ENCODE measurements at regions not wholly inside any gene's neighbourhood (a gene's known extent, or its start where the extent isn't known, plus 50 kb on each side); places are given as distances from the start of the nearest gene placed in this dataset.

DNA sequence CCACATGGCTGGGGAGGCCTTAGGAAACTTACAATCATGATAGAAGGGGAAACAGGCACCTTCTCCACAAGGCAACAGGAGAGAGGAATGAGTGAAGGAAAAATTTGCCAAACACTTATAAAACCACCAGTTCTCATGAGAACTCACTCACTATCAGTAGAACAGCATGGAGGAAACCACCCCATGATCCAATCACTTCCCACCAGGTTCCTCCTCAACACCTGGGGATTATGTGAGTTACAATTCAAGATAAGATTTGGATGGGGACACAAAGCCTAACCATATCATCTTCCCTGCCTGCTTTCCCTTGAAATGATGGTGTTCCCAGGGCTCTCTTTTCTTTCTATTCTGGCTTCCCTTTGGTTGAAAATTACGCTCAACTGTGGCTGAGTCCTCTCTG lies 262.7 kb upstream of the HABP2 start:
- intact Hi-C loops (cut with micrococcal nuclease): no loop called here
- H3K9me3 Mint-ChIP-seq: no peaks in the 10 kb centered on the region
- peaks cover 26% of the 10 kb centered on the region for H3K4me1 Mint-ChIP-seq (ENCODE audit: low read depth)
- H3K27me3 Mint-ChIP-seq: peaks cover 66% of the 10 kb centered on the region
- H3K36me3 Mint-ChIP-seq (ENCODE audit: low read depth): no peaks in the 10 kb centered on the region
- H3K4me3 Mint-ChIP-seq: no peak overlapping the region
- H3K27ac Mint-ChIP-seq: no peak overlapping the region

DNA sequence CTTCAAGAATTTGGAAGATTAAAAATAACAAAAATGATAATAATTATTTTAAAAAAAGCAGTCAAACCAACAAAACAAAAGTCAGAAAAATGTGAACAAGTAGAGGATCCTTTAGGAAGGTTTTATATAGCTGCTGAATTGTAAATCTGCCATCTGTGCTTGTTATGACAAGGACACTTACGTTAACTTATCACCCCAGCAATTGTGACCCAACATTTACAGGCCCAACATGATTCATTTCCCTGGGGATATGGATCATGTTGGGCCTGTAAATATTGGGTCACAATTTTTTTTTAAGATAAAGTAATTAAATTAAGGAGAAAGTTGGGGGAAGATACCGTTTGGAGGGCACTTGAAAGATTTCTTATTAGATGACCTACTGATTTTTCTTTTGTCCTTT lies 261.4 kb upstream of the HABP2 start:
- H3K27ac Mint-ChIP-seq: no peak overlapping the region

DNA sequence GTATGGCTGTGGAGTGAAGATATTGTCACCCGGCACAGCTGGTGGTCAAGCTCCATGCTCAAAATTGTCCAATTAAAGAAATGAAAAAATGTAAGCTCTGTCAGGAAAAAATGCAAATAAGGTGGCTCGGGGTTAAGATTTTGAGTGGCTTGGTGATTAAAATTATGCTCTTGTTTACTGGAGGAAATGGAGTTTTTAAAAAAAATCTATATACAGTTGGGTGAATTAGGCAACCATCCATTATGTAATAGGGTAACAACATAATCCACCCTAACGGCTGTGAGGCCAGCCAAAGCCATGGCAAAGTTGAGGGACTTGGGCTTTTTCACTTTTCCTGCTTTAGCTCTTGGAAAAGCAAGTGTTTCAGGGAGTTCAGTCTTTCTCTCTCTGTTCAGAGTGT lies 260.8 kb upstream of the HABP2 start:
- Mint-ChIP-seq H3K4me1 (ENCODE audit: low read depth) (peaks cover 26% of the 10 kb centered on the region), H3K36me3 (ENCODE audit: low read depth) (no peaks in the 10 kb centered on the region), H3K4me3 (no peak overlapping the region), H3K27ac (no peak overlapping the region), H3K9me3 (no peaks in the 10 kb centered on the region), H3K27me3 (peaks cover 70% of the 10 kb centered on the region)
- intact Hi-C loops (cut with micrococcal nuclease): no loop called here

More for the DNA sequence above, 261.4 kb upstream of the HABP2 start:
- Mint-ChIP-seq H3K4me1 (ENCODE audit: low read depth) (peaks cover 26% of the 10 kb centered on the region), H3K9me3 (no peaks in the 10 kb centered on the region), H3K27me3 (peaks cover 67% of the 10 kb centered on the region), H3K4me3 (no peak overlapping the region), H3K36me3 (ENCODE audit: low read depth) (no peaks in the 10 kb centered on the region)
- intact Hi-C loops (cut with micrococcal nuclease): no loop called here

DNA sequence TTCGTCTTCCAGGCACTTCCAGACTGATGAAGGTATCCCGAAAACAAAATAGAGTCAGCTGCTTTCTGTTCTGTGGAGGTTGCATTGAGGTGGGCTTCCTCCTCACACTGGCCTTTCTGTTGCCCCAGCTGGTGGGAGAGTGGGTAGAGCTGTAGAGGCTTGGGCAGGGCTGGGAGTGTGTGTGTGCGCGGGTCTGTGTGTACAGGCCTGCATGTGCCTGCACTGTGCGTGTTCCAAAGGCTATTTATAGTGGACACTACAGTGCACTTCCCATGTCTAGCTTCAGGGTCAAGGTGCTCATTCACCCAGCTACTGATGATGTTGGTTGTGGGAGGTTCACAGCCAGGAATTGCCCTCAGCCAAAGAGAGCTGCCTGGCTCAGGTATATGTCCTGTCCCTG lies 260.1 kb upstream of the HABP2 start:
- Mint-ChIP-seq H3K4me1 (ENCODE audit: low read depth) (peaks cover 26% of the 10 kb centered on the region), H3K27me3 (peaks cover 72% of the 10 kb centered on the region), H3K36me3 (ENCODE audit: low read depth) (no peaks in the 10 kb centered on the region), H3K4me3 (no peak overlapping the region), H3K9me3 (no peaks in the 10 kb centered on the region), H3K27ac (no peak overlapping the region)
- intact Hi-C loops (cut with micrococcal nuclease): no loop called here

DNA sequence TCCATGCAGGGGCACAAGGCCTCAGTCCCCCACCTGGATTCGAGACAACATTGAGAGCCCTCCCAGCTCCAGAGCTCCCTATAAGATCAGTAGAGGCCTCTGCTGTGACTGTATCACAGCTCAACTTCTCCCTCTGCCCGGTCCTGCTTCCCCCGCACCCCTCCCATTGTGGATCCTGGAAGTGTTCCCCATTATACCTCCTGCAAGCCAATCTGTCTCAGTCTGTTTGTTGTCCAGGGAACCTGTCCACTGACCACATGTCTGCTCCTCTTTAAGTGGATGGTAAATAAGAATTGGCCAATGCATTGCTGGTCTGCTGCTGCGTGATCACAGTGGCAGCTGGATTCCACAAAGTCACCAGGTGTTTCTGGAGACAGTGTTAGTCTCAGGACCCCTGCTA lies 259.7 kb upstream of the HABP2 start:
- peaks cover 73% of the 10 kb centered on the region for H3K27me3 Mint-ChIP-seq
- intact Hi-C loops (cut with micrococcal nuclease): no loop called here
- H3K27ac Mint-ChIP-seq: no peak overlapping the region
- H3K9me3 Mint-ChIP-seq: no peaks in the 10 kb centered on the region
- peaks cover 26% of the 10 kb centered on the region for H3K4me1 Mint-ChIP-seq (ENCODE audit: low read depth)
- H3K4me3 Mint-ChIP-seq: no peak overlapping the region
- H3K36me3 Mint-ChIP-seq (ENCODE audit: low read depth): no peaks in the 10 kb centered on the region

DNA sequence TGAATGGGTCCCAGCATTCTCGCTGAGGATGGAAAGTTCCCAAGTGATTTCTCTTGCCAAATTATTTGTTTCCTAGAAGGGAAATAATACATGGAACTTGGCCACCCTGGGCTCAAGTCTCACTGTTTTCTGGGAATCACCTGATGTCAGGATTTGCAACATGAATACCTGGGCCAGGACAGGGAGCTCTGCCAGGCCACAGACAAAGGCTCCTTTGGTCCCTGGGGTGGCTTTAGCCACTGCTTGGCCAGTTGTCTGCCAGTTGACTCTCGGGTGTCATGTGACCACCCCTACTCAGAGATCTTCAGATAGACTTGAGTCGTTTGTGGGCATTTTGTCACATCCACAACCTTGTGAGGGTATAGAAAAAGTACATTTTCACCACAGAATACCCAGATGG lies 258.0 kb upstream of the HABP2 start:
- Mint-ChIP-seq H3K36me3 (ENCODE audit: low read depth) (no peaks in the 10 kb centered on the region), H3K27ac (no peak overlapping the region), H3K9me3 (no peaks in the 10 kb centered on the region), H3K27me3 (peaks cover 83% of the 10 kb centered on the region), H3K4me1 (ENCODE audit: low read depth) (peaks cover 26% of the 10 kb centered on the region), H3K4me3 (no peak overlapping the region)
- intact Hi-C loops (cut with micrococcal nuclease): no loop called here

DNA sequence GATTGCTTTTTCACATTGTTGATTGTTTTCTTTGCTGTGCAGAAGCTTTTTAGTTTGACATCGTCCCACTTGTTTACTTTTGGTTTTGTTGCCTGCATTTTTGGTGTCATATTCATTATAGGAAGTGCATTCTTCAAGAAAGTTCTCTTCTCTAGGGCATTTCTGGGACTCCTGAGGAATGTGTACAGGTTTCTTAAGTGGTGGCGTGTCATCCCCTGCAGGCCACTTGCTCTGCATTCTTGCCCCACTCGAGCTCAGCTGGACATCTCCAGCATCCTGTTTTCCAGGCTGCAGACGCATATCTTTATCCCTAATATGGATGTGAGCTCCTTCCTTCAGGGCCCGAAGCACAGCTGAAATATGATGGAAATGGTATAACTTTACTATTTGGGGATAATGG lies 255.6 kb upstream of the HABP2 start:
- Mint-ChIP-seq H3K9me3 (no peaks in the 10 kb centered on the region), H3K4me1 (ENCODE audit: low read depth) (peaks cover 35% of the 10 kb centered on the region), H3K4me3 (no peak overlapping the region), H3K27ac (no peak overlapping the region), H3K36me3 (ENCODE audit: low read depth) (no peaks in the 10 kb centered on the region), H3K27me3 (peaks cover 84% of the 10 kb centered on the region)
- intact Hi-C loops (cut with micrococcal nuclease): no loop called here

DNA sequence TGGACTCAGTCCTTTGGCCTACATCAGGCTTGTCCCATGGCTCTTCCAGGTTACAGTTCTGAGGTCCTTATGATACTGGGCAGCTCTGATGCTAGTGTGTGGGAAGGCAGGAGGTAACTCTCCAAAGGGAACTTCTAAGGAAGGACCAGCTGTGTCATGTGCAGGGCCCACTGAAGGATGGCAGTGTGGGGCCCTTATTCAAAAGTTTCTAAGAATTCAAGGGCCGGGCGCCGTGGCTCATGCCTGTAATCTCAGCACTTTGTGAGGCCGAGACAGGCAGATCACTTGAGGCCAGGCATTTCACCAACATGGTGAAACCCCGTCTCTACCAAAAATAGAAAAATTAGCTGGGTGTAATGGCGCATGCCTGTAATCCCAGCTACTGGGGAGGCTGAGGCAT lies 254.2 kb upstream of the HABP2 start:
- Mint-ChIP-seq H3K9me3 (no peaks in the 10 kb centered on the region), H3K4me1 (ENCODE audit: low read depth) (peaks cover 30% of the 10 kb centered on the region), H3K36me3 (ENCODE audit: low read depth) (no peaks in the 10 kb centered on the region), H3K27ac (no peak overlapping the region), H3K4me3 (no peak overlapping the region), H3K27me3 (peaks cover 86% of the 10 kb centered on the region)
- intact Hi-C loops (cut with micrococcal nuclease): no loop called here

DNA sequence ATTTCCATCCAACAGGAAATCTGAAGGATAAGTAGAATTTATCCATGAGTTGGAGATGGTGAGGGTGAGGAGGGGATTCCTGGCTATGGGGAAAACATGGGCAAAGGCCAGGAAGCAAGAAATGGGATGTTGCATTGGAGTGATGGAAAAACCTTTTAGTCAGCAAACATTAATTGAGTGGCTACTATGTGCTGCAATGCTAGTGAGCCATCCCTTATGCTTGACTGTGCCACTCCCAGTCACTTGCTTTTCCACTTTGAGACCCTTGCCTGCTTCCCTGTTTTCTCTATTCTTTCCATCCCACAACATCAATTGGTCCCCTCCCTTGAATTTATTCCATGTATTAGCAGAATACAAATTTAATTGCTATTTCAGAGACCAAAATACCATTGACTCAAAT lies 252.7 kb upstream of the HABP2 start:
- intact Hi-C loops (cut with micrococcal nuclease): no loop called here
- peaks cover 36% of the 10 kb centered on the region for H3K4me1 Mint-ChIP-seq (ENCODE audit: low read depth)
- no peak overlapping the region for H3K27ac Mint-ChIP-seq
- H3K27me3 Mint-ChIP-seq: peaks cover 94% of the 10 kb centered on the region
- no peaks in the 10 kb centered on the region for H3K36me3 Mint-ChIP-seq (ENCODE audit: low read depth)
- H3K9me3 Mint-ChIP-seq: no peaks in the 10 kb centered on the region
- no peak overlapping the region for H3K4me3 Mint-ChIP-seq

DNA sequence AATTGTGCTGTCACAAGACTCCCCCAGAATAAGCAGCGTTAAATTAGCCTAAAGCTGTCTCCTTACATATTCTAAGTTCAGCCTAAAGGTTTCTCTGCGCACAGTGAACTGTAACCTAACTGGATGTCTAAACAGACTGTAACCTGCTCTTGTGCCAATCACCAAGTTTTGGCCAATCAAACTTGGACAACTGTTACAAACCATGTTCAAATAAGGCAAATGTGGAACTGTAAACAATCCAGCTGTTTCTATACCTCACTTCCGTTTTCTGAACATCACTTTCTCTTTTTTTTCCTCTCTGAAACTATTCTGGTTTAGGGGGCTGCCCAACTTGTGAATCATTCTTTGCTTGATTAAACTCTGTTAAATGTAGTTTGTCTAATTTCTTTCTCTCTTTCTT lies 252.2 kb upstream of the HABP2 start:
- H3K27ac Mint-ChIP-seq: no peak overlapping the region
- H3K36me3 Mint-ChIP-seq (ENCODE audit: low read depth): no peaks in the 10 kb centered on the region
- H3K4me1 Mint-ChIP-seq (ENCODE audit: low read depth): peaks cover 36% of the 10 kb centered on the region
- intact Hi-C loops (cut with micrococcal nuclease): no loop called here
- no peak overlapping the region for H3K4me3 Mint-ChIP-seq
- H3K27me3 Mint-ChIP-seq: peaks cover 93% of the 10 kb centered on the region
- no peaks in the 10 kb centered on the region for H3K9me3 Mint-ChIP-seq

DNA sequence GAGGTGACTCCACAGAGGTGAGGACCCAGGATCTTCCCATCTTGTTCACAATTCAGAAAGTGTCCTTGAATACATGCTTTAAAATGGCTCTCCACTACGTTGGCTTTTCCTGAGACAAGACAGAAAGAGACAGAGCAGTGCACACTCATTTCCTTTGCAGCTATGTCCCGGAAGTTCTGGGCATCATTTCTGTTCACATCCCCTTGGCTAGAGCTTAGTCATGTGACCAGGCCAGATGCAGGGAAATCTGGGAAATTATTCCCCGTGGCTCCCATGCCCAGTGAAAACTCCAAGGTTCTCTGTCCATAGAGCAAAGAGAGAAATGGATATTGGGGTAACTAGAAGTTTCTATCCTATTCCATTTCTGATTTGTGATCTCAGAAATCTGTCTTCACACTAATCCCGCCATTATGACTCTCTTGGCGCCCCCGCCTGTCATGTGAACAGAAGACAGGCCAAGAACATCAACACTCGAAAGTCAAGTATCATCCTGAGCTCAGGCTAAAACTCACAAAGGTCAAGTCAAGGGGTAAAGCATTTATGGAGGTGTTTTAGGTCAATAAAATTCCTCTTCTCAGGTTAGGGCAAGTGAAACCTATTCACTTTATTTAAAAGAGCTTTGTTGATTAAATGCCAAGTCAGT lies 251.4 kb upstream of the HABP2 start:
- Mint-ChIP-seq H3K4me1 (ENCODE audit: low read depth) (peaks cover 36% of the 10 kb centered on the region), H3K27ac (no peak overlapping the region), H3K27me3 (peaks cover 94% of the 10 kb centered on the region), H3K36me3 (ENCODE audit: low read depth) (no peaks in the 10 kb centered on the region), H3K9me3 (no peaks in the 10 kb centered on the region), H3K4me3 (no peak overlapping the region)
- intact Hi-C loops (cut with micrococcal nuclease): no loop called here

DNA sequence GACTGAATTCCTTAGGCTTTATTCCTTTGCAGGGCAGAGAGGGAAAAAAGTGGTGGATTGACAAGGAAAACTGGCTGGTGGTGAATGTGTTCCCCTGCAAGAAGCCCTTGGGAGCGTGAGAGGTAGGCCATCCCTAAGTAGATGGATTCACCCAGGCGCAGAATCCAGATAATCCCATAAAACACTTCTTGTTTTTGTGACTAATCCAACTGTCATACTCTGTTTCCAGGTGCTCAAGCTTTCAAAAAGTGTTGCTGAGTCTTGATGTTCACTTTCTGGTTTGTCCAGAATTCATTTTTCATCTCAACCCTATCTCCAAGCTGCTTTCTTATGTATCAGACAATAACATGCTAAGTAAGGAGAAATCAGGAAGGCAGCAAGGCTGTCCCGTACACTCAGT lies 250.8 kb upstream of the HABP2 start:
- H3K27ac Mint-ChIP-seq: no peak overlapping the region
- H3K27me3 Mint-ChIP-seq: peaks cover 90% of the 10 kb centered on the region
- H3K4me3 Mint-ChIP-seq: no peak overlapping the region
- intact Hi-C loops (cut with micrococcal nuclease): no loop called here
- H3K9me3 Mint-ChIP-seq: no peaks in the 10 kb centered on the region
- no peaks in the 10 kb centered on the region for H3K36me3 Mint-ChIP-seq (ENCODE audit: low read depth)
- peaks cover 42% of the 10 kb centered on the region for H3K4me1 Mint-ChIP-seq (ENCODE audit: low read depth)

DNA sequence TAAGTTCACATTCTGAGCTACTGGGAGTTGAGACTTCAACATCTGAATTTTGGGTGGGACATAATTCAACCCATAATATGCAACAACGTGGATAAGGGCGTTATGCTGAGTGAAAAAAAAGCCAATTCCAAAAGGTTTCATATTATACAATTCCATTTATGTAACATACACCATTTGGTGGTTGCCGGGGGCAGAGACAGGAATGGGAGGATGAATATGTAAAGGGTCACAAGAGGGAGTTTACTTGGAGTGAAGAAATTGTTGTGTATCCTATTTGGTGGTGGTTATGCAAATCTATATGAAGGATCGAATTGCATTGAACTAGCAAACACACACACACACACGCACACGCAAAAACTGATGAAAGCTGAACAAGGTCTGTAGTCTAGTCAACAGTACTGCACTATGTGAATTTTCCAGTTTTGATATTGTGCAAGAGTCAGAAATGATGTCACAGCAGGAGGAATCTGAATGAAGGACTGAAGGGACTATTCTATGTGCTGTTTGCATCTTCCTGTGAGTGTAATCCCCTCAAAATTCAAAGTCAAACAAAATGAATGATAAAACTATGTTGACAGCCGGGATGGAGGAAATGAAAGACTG lies 249.2 kb upstream of the HABP2 start:
- Mint-ChIP-seq H3K27me3 (peaks cover 85% of the 10 kb centered on the region), H3K4me1 (ENCODE audit: low read depth) (peaks cover 42% of the 10 kb centered on the region)

DNA sequence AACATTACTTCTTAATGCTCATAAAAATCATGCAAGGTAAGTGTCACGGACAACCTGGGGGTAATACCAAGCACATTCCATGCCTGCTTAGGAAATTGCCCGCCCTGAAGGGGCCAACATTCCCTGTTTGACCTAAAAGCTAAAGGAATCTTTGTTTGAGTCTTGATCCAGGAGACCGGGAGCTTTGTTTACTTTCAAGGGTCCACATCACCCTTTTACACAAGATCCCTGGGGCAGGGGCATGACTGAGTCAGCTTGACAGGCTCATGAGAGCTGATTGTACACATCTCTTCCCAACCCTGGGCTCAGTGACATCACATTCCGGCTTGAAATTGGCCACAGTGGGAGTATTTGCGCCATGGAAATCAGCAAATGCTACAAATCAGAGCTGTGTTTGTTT lies 248.1 kb upstream of the HABP2 start:
- intact Hi-C loops (cut with micrococcal nuclease): no loop called here
- Mint-ChIP-seq H3K36me3 (ENCODE audit: low read depth) (no peaks in the 10 kb centered on the region), H3K27me3 (peaks cover 84% of the 10 kb centered on the region), H3K27ac (no peak overlapping the region), H3K4me3 (no peak overlapping the region), H3K9me3 (no peaks in the 10 kb centered on the region), H3K4me1 (ENCODE audit: low read depth) (peaks cover 39% of the 10 kb centered on the region)

More for the DNA sequence above, 249.2 kb upstream of the HABP2 start:
- intact Hi-C loops (cut with micrococcal nuclease): no loop called here
- Mint-ChIP-seq H3K36me3 (ENCODE audit: low read depth) (no peaks in the 10 kb centered on the region), H3K27ac (no peak overlapping the region), H3K4me3 (no peak overlapping the region), H3K9me3 (no peaks in the 10 kb centered on the region)

DNA sequence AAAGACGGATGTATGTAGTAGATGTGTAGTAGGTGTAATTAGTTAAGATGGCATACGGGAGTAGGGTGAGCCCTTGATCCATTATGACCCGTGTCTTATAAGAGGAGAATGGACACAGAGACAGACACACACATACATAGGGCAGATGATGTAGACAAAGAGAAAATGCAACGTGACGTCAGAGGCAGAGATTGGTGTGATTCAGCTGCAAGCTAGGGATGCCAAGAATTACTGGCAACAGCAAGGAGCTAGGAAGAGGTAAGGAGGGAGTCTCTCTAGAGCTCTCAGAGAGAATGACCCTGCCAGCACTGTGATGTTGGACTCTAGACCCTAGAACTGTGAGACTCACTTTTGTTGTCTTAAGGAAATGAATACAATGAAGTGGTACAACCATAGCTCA lies 247.0 kb upstream of the HABP2 start:
- Mint-ChIP-seq H3K27me3 (peaks cover 88% of the 10 kb centered on the region), H3K4me1 (ENCODE audit: low read depth) (peaks cover 39% of the 10 kb centered on the region), H3K27ac (no peak overlapping the region), H3K9me3 (no peaks in the 10 kb centered on the region), H3K36me3 (ENCODE audit: low read depth) (no peaks in the 10 kb centered on the region), H3K4me3 (no peak overlapping the region)
- intact Hi-C loops (cut with micrococcal nuclease): no loop called here

All from dendritic cell treated with granulocyte-macrophage colony-stimulating factor and Interleukin-4, amounts not matched to agents 40 ng/mL and 50 ng/mL, for 4 days (primary cell).